Keratinocyte (primary cell): ENCODE measurements at regions not wholly inside any gene's neighbourhood (a gene's known extent, or its start where the extent isn't known, plus 50 kb on each side); places are given as distances from the start of the nearest gene placed in this dataset.

ENCODE experiments used
- DNase-seq: peaks from one replicate; pipeline ENCODE4 v3.0.0-alpha.2; 2011; ENCODE audit warnings: low read depth, missing footprints, low spot score
- FAIRE-seq: peaks from 2 replicates; lab custom pipeline; 2011; peaks lifted over from hg19 to GRCh38; lab: Jason Lieb, UNC
- H2AFZ ChIP-seq: 2 replicates; pipeline ENCODE4 v1.6.0; 2012; ENCODE audit warnings: low read length, control low read depth, inconsistent platforms; ENCODE audit not compliant: control insufficient read depth
- H3K27ac ChIP-seq: 2 replicates; pipeline ENCODE4 v1.5.1; 2011; ENCODE audit warnings: low read length; ENCODE audit not compliant: control insufficient read depth, insufficient read depth
- H3K27me3 ChIP-seq: 3 replicates; pipeline ENCODE4 v1.6.0; 2011; ENCODE audit warnings: low read length; ENCODE audit not compliant: control insufficient read depth, insufficient read depth; ENCODE audit errors: extremely low read depth
- H3K36me3 ChIP-seq, 2 experiments: 2 replicates in 1 of 2; 3 replicates in 1 of 2; pipeline ENCODE4 v1.5.1; 2011; ENCODE audit warnings: low read length in 2 of 2, mild to moderate bottlenecking in 1 of 2; ENCODE audit not compliant: control insufficient read depth in 2 of 2, insufficient read depth in 2 of 2; ENCODE audit errors: extremely low read depth in 1 of 2
- H3K4me1 ChIP-seq: 3 replicates; pipeline ENCODE4 v1.5.1; 2011; ENCODE audit warnings: low read length; ENCODE audit not compliant: control insufficient read depth, insufficient read depth; ENCODE audit errors: extremely low read depth
- H3K4me2 ChIP-seq: 3 replicates; pipeline ENCODE4 v1.6.0; 2011; ENCODE audit warnings: low read depth, low read length; ENCODE audit not compliant: control insufficient read depth, insufficient read depth; ENCODE audit errors: extremely low read depth
- H3K4me3 ChIP-seq, 3 experiments: fragments of 200-600 bp in 1 of 3; sonication (generic) in 1 of 3; 2 replicates in 2 of 3; 3 replicates in 1 of 3; pipeline ENCODE4 v1.5.1; 2011 to 2016; ENCODE audit warnings: low read length in 3 of 3, mild to moderate bottlenecking in 3 of 3, control low read depth in 2 of 3, inconsistent platforms in 1 of 3, low read depth in 1 of 3, mixed read lengths in 1 of 3, mixed run types in 1 of 3, moderate library complexity in 1 of 3; ENCODE audit not compliant: control insufficient read depth in 2 of 3, insufficient read depth in 2 of 3; ENCODE audit errors: extremely low read depth in 1 of 3
- H3K79me2 ChIP-seq: 2 replicates; pipeline ENCODE4 v1.6.0; 2012; ENCODE audit warnings: low read length; ENCODE audit not compliant: control insufficient read depth, insufficient read depth
- H3K9ac ChIP-seq: 3 replicates; pipeline ENCODE4 v1.6.0; 2011; ENCODE audit warnings: low read length; ENCODE audit not compliant: control insufficient read depth, insufficient read depth; ENCODE audit errors: extremely low read depth
- H3K9me1 ChIP-seq: 3 replicates; pipeline ENCODE4 v1.6.0; 2011; ENCODE audit warnings: low read length; ENCODE audit not compliant: control insufficient read depth, insufficient read depth; ENCODE audit errors: extremely low read depth
- H3K9me3 ChIP-seq: 2 replicates; pipeline ENCODE4 v1.5.1; 2012; ENCODE audit warnings: low read depth, low read length; ENCODE audit not compliant: control insufficient read depth
- H4K20me1 ChIP-seq: 3 replicates; pipeline ENCODE4 v1.6.0; 2011; ENCODE audit warnings: low read length; ENCODE audit not compliant: control insufficient read depth, insufficient read depth; ENCODE audit errors: extremely low read depth
- EZH2 ChIP-seq: IDR thresholded peaks from one replicate; pipeline ENCODE4 v1.6.1; 2012; ENCODE audit warnings: inconsistent platforms, mild to moderate bottlenecking, low read length, moderate library complexity
- dilution Hi-C: fragments of 300-500 bp; cut with MboI; formaldehyde crosslinking; loops from one replicate; pipeline ENCODE4 v1.7.0; 2020; ENCODE audit warnings: low sequenced_read_pairs; ENCODE audit not compliant: extremely low pct_ligation_motif_present
- TF ChIP-seq, protein P1 (sequence below), 3 experiments: IDR thresholded peaks in 1 of 3; conservative IDR thresholded peaks in 1 of 3; optimal IDR thresholded peaks in 1 of 3; 2 replicates in 2 of 3; 3 replicates in 1 of 3; pipeline versions ENCODE3 to v1.5.1; 2011; ENCODE audit warnings: low read length in 3 of 3, mild to moderate bottlenecking in 3 of 3, moderate library complexity in 2 of 3, control low read depth in 1 of 3, inconsistent platforms in 1 of 3; ENCODE audit not compliant: insufficient read depth in 2 of 3; ENCODE audit errors: extremely low read depth in 1 of 3

GRCh38 chr13:73189362-73189761 is 130.6 kb downstream of the KLF5 start:
- H3K9me1 ChIP-seq = no peaks in the 10 kb centered on the region
- H3K27ac ChIP-seq = peak overlapping the region; percentile 19
- DNase-seq (no peak), FAIRE-seq (peak; percentile 81)
- no peaks in the 10 kb centered on the region for H3K9me3 ChIP-seq
- H3K79me2 ChIP-seq = no peaks in the 10 kb centered on the region
- TF ChIP-seq, protein P1, sequence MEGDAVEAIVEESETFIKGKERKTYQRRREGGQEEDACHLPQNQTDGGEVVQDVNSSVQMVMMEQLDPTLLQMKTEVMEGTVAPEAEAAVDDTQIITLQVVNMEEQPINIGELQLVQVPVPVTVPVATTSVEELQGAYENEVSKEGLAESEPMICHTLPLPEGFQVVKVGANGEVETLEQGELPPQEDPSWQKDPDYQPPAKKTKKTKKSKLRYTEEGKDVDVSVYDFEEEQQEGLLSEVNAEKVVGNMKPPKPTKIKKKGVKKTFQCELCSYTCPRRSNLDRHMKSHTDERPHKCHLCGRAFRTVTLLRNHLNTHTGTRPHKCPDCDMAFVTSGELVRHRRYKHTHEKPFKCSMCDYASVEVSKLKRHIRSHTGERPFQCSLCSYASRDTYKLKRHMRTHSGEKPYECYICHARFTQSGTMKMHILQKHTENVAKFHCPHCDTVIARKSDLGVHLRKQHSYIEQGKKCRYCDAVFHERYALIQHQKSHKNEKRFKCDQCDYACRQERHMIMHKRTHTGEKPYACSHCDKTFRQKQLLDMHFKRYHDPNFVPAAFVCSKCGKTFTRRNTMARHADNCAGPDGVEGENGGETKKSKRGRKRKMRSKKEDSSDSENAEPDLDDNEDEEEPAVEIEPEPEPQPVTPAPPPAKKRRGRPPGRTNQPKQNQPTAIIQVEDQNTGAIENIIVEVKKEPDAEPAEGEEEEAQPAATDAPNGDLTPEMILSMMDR (optimal IDR thresholded peaks at IDR 0.05 in 1 of 3, IDR thresholded peaks at IDR 0.05 in 1 of 3, conservative IDR thresholded peaks at IDR 0.05 in 1 of 3; ENCODE audit: extremely low read depth in 1 of 3, insufficient read depth in 2 of 3, low read length in 3 of 3) = no peak
- no peak for TF ChIP-seq EZH2
- H3K27me3 ChIP-seq = no peaks in the 10 kb centered on the region
- no peak overlapping the region for H3K4me3 ChIP-seq
- H4K20me1 ChIP-seq = no peaks in the 10 kb centered on the region
- peak overlapping the region; percentile 1 for H2AFZ ChIP-seq
- H3K4me1 ChIP-seq = peaks cover 19% of the 10 kb centered on the region
- no peaks in the 10 kb centered on the region for H3K36me3 ChIP-seq
- no peak overlapping the region for H3K9ac ChIP-seq
- peak overlapping the region; percentile 39 for H3K4me2 ChIP-seq
- dilution Hi-C loops = no loop called here

DNA sequence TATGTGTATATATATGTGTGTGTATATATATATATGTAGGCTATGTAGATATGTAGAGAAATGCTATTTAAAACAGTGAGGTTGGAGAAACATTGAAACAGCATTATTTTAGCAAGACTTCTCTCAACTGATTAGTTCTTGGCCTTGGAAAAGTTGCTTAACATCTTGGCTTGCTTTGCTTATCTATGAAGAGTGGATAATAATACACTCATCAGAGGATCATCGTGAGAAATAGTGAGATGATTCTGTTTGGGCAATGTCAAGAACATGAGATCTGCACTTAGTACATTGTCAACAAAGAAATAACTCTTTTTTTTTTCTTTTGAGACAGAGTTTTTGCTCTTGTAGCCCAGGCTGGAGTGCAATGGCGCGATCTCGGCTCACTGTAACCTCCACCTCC is 128.3 kb downstream of the KLF5 start:
- Histone ChIP-seq H3K27ac (no peak overlapping the region), H3K9ac (no peak overlapping the region), H3K4me2 (no peak overlapping the region), H3K9me3 (no peaks in the 10 kb centered on the region), H3K4me1 (peaks cover 19% of the 10 kb centered on the region), H3K27me3 (no peaks in the 10 kb centered on the region), H2AFZ (no peak overlapping the region), H3K4me3 (no peak overlapping the region), H4K20me1 (no peaks in the 10 kb centered on the region), H3K79me2 (no peaks in the 10 kb centered on the region), H3K9me1 (no peaks in the 10 kb centered on the region), H3K36me3 (no peaks in the 10 kb centered on the region)
- no peak for FAIRE-seq
- dilution Hi-C loops = no loop called here
- TF ChIP-seq EZH2 = no peak
- TF ChIP-seq, protein P1 (optimal IDR thresholded peaks at IDR 0.05 in 1 of 3, IDR thresholded peaks at IDR 0.05 in 1 of 3, conservative IDR thresholded peaks at IDR 0.05 in 1 of 3; ENCODE audit: extremely low read depth in 1 of 3, insufficient read depth in 2 of 3, low read length in 3 of 3) = no peak
- DNase-seq = no peak
